Ectodermal cell (in vitro differentiated cells): ENCODE measurements at regions not wholly inside any gene's neighbourhood (a gene's known extent, or its start where the extent isn't known, plus 50 kb on each side); places are given as distances from the start of the nearest gene placed in this dataset.
"Not testable (repeated sequence)": the region's sequence is repeated elsewhere in the genome, so short reads cannot be mapped to it uniquely, and the experiment has no call there.

Source experiments
- H3K27ac ChIP-seq: 2 replicates; pipeline ENCODE4 v1.7.0; 2013; ENCODE audit warnings: mild to moderate bottlenecking, low read depth, low read length; ENCODE audit not compliant: insufficient read depth, poor library complexity, severe bottlenecking
- H3K27me3 ChIP-seq: 2 replicates; pipeline ENCODE4 v1.7.0; 2013; ENCODE audit warnings: mild to moderate bottlenecking, low read length; ENCODE audit not compliant: insufficient read depth, control insufficient read depth, poor library complexity, severe bottlenecking
- H3K36me3 ChIP-seq: one replicate; pipeline ENCODE4 v1.7.0; 2013; ENCODE audit warnings: low read length; ENCODE audit not compliant: control insufficient read depth, insufficient read depth
- H3K4me1 ChIP-seq: one replicate; pipeline ENCODE4 v1.7.0; 2013; ENCODE audit warnings: low read length; ENCODE audit not compliant: control insufficient read depth, insufficient read depth
- H3K4me3 ChIP-seq: 2 replicates; pipeline ENCODE4 v1.7.0; 2013; ENCODE audit warnings: low read depth, low read length, control low read depth; ENCODE audit not compliant: insufficient read depth
- H3K9me3 ChIP-seq: 2 replicates; pipeline ENCODE4 v1.7.0; 2013; ENCODE audit warnings: mild to moderate bottlenecking, low read length, moderate library complexity; ENCODE audit not compliant: control insufficient read depth
- WGBS, 2 experiments: methylation state at CpG; one replicate each; pipeline ENCODE4 v1.1.7; 2013; ENCODE audit warnings: missing lambda C conversion rate in 2 of 2; 5-methylcytosine and 5-hydroxymethylcytosine counted together

GRCh38 chr7:22040923-22041595, 95.4 kb upstream of the CDCA7L start:
- H3K9me3 ChIP-seq = no peaks in the 10 kb centered on the region
- WGBS, 2 experiments = 87 to 91% methylated on average over 2 to 4 of the region's 4 CpGs
- H3K36me3 ChIP-seq = no peaks in the 10 kb centered on the region
- no peak overlapping the region for H3K4me3 ChIP-seq
- no peak overlapping the region for H3K27ac ChIP-seq
- no peaks in the 10 kb centered on the region for H3K4me1 ChIP-seq
- H3K27me3 ChIP-seq = no peaks in the 10 kb centered on the region

GRCh38 chr7:22039670-22040069, 94.0 kb upstream of the CDCA7L start:
- WGBS, 2 experiments = 82 to 96% methylated on average over 1 of the region's 1 CpG
- Histone ChIP-seq H3K27me3 (no peaks in the 10 kb centered on the region), H3K36me3 (no peaks in the 10 kb centered on the region), H3K27ac (no peak overlapping the region), H3K4me1 (no peaks in the 10 kb centered on the region), H3K9me3 (no peaks in the 10 kb centered on the region), H3K4me3 (no peak overlapping the region)

GRCh38 chr7:22032356-22032755, 86.7 kb upstream of the CDCA7L start:
- not testable (repeated sequence) for H3K4me1 ChIP-seq, H3K9me3 ChIP-seq, H3K27ac ChIP-seq, H3K27me3 ChIP-seq, H3K36me3 ChIP-seq, H3K4me3 ChIP-seq
- 87 to 90% methylated on average over 26 of the region's 26 CpGs for WGBS, 2 experiments

GRCh38 chr7:22028656-22029055, 83.0 kb upstream of the CDCA7L start:
- not testable (repeated sequence) for H3K4me1 ChIP-seq, H3K36me3 ChIP-seq, H3K4me3 ChIP-seq, H3K27me3 ChIP-seq, H3K27ac ChIP-seq, H3K9me3 ChIP-seq
- 94 to 96% methylated on average over 25 of the region's 25 CpGs for WGBS, 2 experiments

- no peaks in the 10 kb centered on the region for H3K4me1 ChIP-seq
- H3K27me3 ChIP-seq = no peaks in the 10 kb centered on the region
- H3K4me3 ChIP-seq = no peak overlapping the region
- no peaks in the 10 kb centered on the region for H3K36me3 ChIP-seq
- H3K9me3 ChIP-seq = no peaks in the 10 kb centered on the region
- no peak overlapping the region for H3K27ac ChIP-seq
- 93% methylated on average over 2 of the region's 2 CpGs for WGBS, 2 experiments
Observed at GRCh38 chr7:22027475-22027874, 81.8 kb upstream of the CDCA7L start.

GRCh38 chr7:22025983-22026382, 80.3 kb upstream of the CDCA7L start:
- H3K27ac ChIP-seq = no peak overlapping the region
- H3K4me1 ChIP-seq = no peaks in the 10 kb centered on the region
- 93 to 98% methylated on average over 7 of the region's 7 CpGs for WGBS, 2 experiments
- no peaks in the 10 kb centered on the region for H3K9me3 ChIP-seq
- H3K27me3 ChIP-seq = no peaks in the 10 kb centered on the region
- H3K36me3 ChIP-seq = no peaks in the 10 kb centered on the region
- no peak overlapping the region for H3K4me3 ChIP-seq

GRCh38 chr7:22025075-22025474, 79.4 kb upstream of the CDCA7L start:
- no peak overlapping the region for H3K4me3 ChIP-seq
- WGBS, 2 experiments = 97 to 98% methylated on average over 2 of the region's 2 CpGs
- no peaks in the 10 kb centered on the region for H3K9me3 ChIP-seq
- H3K27ac ChIP-seq = no peak overlapping the region
- H3K27me3 ChIP-seq = no peaks in the 10 kb centered on the region
- no peaks in the 10 kb centered on the region for H3K4me1 ChIP-seq
- H3K36me3 ChIP-seq = no peaks in the 10 kb centered on the region

- WGBS, 2 experiments = 98 to 100% methylated on average over 2 to 3 of the region's 3 CpGs
- no peaks in the 10 kb centered on the region for H3K27me3 ChIP-seq
- H3K4me1 ChIP-seq = peaks cover 3% of the 10 kb centered on the region
- no peak overlapping the region for H3K4me3 ChIP-seq
- no peaks in the 10 kb centered on the region for H3K9me3 ChIP-seq
- H3K36me3 ChIP-seq = no peaks in the 10 kb centered on the region
- no peak overlapping the region for H3K27ac ChIP-seq
Observed at GRCh38 chr7:22019931-22020330, 74.2 kb upstream of the CDCA7L start.

- Histone ChIP-seq H3K27me3 (no peaks in the 10 kb centered on the region), H3K4me1 (peaks cover 3% of the 10 kb centered on the region), H3K36me3 (no peaks in the 10 kb centered on the region), H3K9me3 (no peaks in the 10 kb centered on the region), H3K4me3 (no peak overlapping the region), H3K27ac (peak overlapping the region; percentile 12)
- 72 to 78% methylated on average over 5 of the region's 5 CpGs for WGBS, 2 experiments
Observed at GRCh38 chr7:22016507-22016906, 70.8 kb upstream of the CDCA7L start.

GRCh38 chr7:22013711-22014110, 68.0 kb upstream of the CDCA7L start:
- no peaks in the 10 kb centered on the region for H3K9me3 ChIP-seq

GRCh38 chr7:22008683-22009082, 63.0 kb upstream of the CDCA7L start:
- H3K27ac ChIP-seq = no peak overlapping the region
- no peaks in the 10 kb centered on the region for H3K36me3 ChIP-seq
- peaks cover 6% of the 10 kb centered on the region for H3K4me1 ChIP-seq
- H3K27me3 ChIP-seq = no peaks in the 10 kb centered on the region
- no peak overlapping the region for H3K4me3 ChIP-seq
- no peaks in the 10 kb centered on the region for H3K9me3 ChIP-seq
- 91 to 96% methylated on average over 5 of the region's 5 CpGs for WGBS, 2 experiments

More at GRCh38 chr7:22013711-22014110, 68.0 kb upstream of the CDCA7L start:
- H3K4me1 ChIP-seq = peaks cover 3% of the 10 kb centered on the region
- no peaks in the 10 kb centered on the region for H3K27me3 ChIP-seq
- H3K4me3 ChIP-seq = no peak overlapping the region
- WGBS, 2 experiments = 94 to 95% methylated on average over 2 to 3 of the region's 4 CpGs
- H3K36me3 ChIP-seq = no peaks in the 10 kb centered on the region
- H3K27ac ChIP-seq = no peak overlapping the region
